Limb (tissue), 2 donors: ENCODE measurements at regions not wholly inside any gene's neighbourhood (a gene's known extent, or its start where the extent isn't known, plus 50 kb on each side); places are given as distances from the start of the nearest gene placed in this dataset.

Source experiments
- DNase-seq, 2 donors: peaks; one replicate each; pipeline ENCODE4 v3.0.0-alpha.2; 2016; ENCODE audit errors: extremely low spot score in 2 of 2

- no peak for DNase-seq
Measured at GRCh38 chr2:62566847-62567246, 60.9 kb upstream of the TMEM17 start.

- no peak for DNase-seq
Measured at GRCh38 chr2:62565309-62565908, 59.4 kb upstream of the TMEM17 start.

- no peak for DNase-seq
Measured at GRCh38 chr2:62564380-62565137, 58.6 kb upstream of the TMEM17 start.

GRCh38 chr2:62561586-62561985, 55.6 kb upstream of the TMEM17 start:
- no peak for DNase-seq

GRCh38 chr2:62559582-62559981, 53.6 kb upstream of the TMEM17 start:
- no peak for DNase-seq

- DNase-seq, result no peak
Measured at GRCh38 chr2:62558743-62559142, 52.7 kb upstream of the TMEM17 start.

- no peak for DNase-seq
Measured at GRCh38 chr2:62556086-62556485, 50.1 kb upstream of the TMEM17 start.
